ENCODE measurements at regions not wholly inside any gene's neighbourhood (a gene's known extent, or its start where the extent isn't known, plus 50 kb on each side); places are given as distances from the start of the nearest gene placed in this dataset.

DNA sequence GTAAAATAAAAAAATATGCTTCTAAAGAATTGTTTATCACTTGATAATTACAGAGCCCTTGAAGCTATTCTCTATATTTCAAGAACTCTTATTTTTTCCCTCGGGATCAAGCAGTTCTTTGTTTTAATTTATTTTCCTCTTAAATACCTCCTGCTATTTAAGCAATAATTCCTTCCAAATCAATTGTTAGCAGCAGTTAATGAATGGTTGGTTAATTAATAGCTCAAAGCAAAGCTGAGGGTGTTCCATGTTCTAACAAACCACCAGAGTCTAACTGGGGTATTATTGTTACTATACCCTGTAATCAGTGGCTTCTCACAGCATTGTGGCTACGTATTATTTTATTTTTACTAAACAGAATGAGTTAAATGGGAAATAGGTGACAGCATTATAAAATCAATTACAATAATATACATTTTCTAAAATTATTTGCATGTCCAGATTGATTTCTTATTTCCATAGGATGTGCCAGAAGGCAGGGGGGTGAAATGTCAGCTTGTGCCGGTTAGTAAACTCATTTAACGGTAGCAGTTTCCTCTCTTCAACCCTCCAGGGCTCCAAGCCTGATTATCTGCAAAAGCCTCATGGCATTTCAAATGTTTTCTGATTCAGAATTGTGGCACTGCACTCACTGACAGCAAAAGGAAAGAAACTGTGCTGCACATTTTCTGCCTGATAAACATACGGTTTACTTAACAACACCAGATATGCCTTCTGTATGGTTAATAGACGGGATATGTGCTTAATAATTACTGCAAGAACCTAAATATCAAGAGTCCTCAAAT, 286.9 kb upstream of the EMCN start:
- TF ChIP-seq POLR2AphosphoS5 (IDR thresholded peaks at IDR 0.05) (no peak), POLR2A (IDR thresholded peaks at IDR 0.05; ENCODE audit: low read depth) (no peak)
- TF ChIP-seq, protein P1, sequence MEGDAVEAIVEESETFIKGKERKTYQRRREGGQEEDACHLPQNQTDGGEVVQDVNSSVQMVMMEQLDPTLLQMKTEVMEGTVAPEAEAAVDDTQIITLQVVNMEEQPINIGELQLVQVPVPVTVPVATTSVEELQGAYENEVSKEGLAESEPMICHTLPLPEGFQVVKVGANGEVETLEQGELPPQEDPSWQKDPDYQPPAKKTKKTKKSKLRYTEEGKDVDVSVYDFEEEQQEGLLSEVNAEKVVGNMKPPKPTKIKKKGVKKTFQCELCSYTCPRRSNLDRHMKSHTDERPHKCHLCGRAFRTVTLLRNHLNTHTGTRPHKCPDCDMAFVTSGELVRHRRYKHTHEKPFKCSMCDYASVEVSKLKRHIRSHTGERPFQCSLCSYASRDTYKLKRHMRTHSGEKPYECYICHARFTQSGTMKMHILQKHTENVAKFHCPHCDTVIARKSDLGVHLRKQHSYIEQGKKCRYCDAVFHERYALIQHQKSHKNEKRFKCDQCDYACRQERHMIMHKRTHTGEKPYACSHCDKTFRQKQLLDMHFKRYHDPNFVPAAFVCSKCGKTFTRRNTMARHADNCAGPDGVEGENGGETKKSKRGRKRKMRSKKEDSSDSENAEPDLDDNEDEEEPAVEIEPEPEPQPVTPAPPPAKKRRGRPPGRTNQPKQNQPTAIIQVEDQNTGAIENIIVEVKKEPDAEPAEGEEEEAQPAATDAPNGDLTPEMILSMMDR (IDR thresholded peaks at IDR 0.05): no peak

All from esophagus muscularis mucosa (tissue), 3 donors.